ENCODE measurements at regions not wholly inside any gene's neighbourhood (a gene's known extent, or its start where the extent isn't known, plus 50 kb on each side); places are given as distances from the start of the nearest gene placed in this dataset.

DNA sequence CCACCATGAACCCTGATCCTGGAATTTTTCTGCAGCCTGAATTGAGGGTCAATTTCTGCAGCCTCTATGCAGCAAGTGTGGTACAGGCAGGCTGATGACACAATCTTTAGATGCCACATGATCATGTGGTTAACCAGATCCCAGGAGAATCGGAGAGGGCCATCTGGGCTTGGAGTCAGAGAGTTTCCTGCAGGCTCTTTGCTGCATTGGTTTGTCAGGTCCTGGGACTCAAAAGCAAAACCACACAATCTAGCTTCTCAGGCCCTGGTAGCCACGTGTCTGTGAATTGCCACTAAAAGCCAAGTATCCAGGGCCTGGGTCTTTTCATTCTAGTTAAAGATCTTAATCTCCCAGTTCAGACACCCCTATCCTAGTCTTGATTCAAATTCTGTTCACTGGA, 464.5 kb downstream of the BCOR start:
- Mint-ChIP-seq H3K36me3 (ENCODE audit: low read depth) (no peaks in the 10 kb centered on the region), H3K27me3 (peaks cover 3% of the 10 kb centered on the region), H3K27ac (no peak overlapping the region), H3K9me3 (no peaks in the 10 kb centered on the region), H3K4me3 (no peak overlapping the region), H3K4me1 (ENCODE audit: low read depth) (peaks cover 4% of the 10 kb centered on the region)
- intact Hi-C loops (cut with micrococcal nuclease) = no loop called here

DNA sequence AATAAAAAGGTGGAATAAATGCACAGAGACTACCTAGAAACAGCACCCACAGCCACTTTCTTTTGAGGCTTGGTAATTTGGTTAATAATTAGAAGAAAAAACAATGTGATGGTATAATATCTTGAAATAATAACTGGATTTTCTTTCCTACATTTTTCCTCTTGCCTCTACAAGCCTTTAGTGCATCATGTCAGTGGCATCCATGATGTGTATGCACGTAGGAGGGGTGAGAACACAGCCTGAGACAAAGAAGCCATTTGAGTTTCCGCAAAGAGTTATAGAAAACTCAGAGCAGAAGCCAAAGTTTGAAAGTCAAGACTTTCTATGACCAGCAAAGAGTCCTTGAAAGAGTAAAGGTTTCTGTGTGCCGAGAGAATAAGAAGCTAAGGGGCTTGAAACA, 461.3 kb downstream of the BCOR start:
- no peaks in the 10 kb centered on the region for H3K4me1 Mint-ChIP-seq (ENCODE audit: low read depth)
- H3K9me3 Mint-ChIP-seq = no peaks in the 10 kb centered on the region
- no peak overlapping the region for H3K27ac Mint-ChIP-seq
- intact Hi-C loops (cut with micrococcal nuclease) = no loop called here
- no peaks in the 10 kb centered on the region for H3K36me3 Mint-ChIP-seq (ENCODE audit: low read depth)
- peaks cover 3% of the 10 kb centered on the region for H3K27me3 Mint-ChIP-seq
- H3K4me3 Mint-ChIP-seq = no peak overlapping the region

DNA sequence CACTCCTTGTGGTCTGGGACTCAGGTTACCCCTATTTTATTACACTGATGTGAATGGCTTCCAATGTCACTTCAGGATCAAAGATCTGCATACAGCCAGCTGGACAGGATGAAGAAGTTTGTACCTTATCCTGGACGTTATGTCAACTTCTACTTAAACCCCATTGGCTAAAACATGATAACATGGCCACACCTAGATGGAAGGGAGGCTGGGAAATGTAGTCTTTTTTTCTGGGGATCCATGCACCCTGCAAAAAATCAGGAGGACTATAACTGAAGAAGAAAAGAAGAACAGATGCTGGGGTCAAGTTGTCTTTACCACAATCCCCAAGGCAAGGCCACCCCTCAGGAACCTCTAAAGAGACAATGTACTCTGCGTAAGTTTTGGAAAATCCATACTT, 459.2 kb downstream of the BCOR start:
- H3K4me1 Mint-ChIP-seq (ENCODE audit: low read depth) = no peaks in the 10 kb centered on the region
- intact Hi-C loops (cut with micrococcal nuclease) = no loop called here
- H3K4me3 Mint-ChIP-seq = no peak overlapping the region
- no peak overlapping the region for H3K27ac Mint-ChIP-seq
- no peaks in the 10 kb centered on the region for H3K9me3 Mint-ChIP-seq
- peaks cover 8% of the 10 kb centered on the region for H3K27me3 Mint-ChIP-seq
- H3K36me3 Mint-ChIP-seq (ENCODE audit: low read depth) = no peaks in the 10 kb centered on the region

DNA sequence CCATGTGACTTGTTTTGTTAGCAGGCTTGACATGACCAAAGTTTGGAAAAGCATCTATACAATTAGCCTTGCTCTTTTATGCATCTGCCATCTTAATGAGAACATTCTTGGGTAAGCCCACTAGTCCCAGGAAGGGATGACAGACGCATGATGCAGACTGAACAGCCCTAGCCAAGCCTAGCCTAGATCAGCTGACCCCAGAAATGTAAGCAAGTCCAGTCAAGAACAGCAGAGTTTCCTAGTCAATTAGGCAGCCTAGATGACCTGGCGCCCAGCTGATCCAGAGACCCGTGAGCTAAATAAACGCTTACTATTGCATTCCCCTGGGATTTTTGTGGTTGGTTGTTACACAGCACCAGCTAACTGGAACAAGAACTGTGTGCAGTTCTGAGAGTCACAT, 457.9 kb downstream of the BCOR start:
- H3K27ac Mint-ChIP-seq = no peak overlapping the region
- H3K36me3 Mint-ChIP-seq (ENCODE audit: low read depth) = no peaks in the 10 kb centered on the region
- intact Hi-C loops (cut with micrococcal nuclease) = no loop called here
- no peak overlapping the region for H3K4me3 Mint-ChIP-seq
- H3K9me3 Mint-ChIP-seq = no peaks in the 10 kb centered on the region
- peaks cover 8% of the 10 kb centered on the region for H3K27me3 Mint-ChIP-seq
- no peaks in the 10 kb centered on the region for H3K4me1 Mint-ChIP-seq (ENCODE audit: low read depth)

DNA sequence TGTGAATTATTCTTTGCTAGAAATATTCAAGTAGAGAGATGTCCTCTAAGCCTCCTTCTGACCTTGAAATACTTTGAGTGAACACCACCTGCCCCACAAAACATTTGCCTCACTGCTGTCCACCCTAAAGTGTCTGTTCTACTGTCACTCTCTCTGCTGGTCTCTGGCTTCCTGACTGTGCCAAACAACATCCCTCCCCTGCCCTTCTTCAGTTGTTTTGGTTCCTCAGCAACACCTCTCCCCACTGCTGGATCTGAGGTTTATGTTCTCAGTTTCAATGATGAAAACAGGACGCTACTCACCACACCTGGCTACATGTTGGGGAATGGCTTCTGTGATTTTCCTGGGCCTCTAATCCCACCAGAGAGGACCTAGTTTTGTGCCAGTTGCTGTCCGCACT, 456.9 kb downstream of the BCOR start:
- Mint-ChIP-seq H3K36me3 (ENCODE audit: low read depth) (no peaks in the 10 kb centered on the region), H3K27me3 (peaks cover 8% of the 10 kb centered on the region), H3K4me1 (ENCODE audit: low read depth) (no peaks in the 10 kb centered on the region), H3K27ac (no peak overlapping the region), H3K9me3 (no peaks in the 10 kb centered on the region), H3K4me3 (no peak overlapping the region)
- intact Hi-C loops (cut with micrococcal nuclease) = no loop called here

DNA sequence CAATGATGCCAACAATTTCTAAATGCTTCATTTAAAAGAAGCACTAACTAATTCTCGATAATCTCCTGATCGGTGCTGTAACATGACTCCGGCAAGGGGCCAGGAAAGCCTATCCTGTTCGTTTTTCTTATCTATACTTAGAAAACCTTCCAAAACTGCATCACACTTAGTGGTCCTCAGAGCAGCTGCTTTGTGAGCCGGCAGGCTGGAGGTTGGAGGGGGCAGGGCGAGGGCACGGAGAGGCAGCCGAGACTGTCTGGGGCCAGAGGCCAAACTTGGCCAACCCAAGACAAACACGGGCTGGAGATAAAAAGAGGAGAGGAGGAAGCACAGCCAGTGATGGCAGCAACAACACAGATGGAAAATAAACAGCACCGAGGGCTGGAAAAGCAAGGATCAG, 455.7 kb downstream of the BCOR start:
- intact Hi-C loops (cut with micrococcal nuclease) = no loop called here
- Mint-ChIP-seq H3K4me3 (no peak overlapping the region), H3K27me3 (peaks cover 5% of the 10 kb centered on the region), H3K27ac (no peak overlapping the region), H3K4me1 (ENCODE audit: low read depth) (no peaks in the 10 kb centered on the region), H3K9me3 (no peaks in the 10 kb centered on the region), H3K36me3 (ENCODE audit: low read depth) (no peaks in the 10 kb centered on the region)

DNA sequence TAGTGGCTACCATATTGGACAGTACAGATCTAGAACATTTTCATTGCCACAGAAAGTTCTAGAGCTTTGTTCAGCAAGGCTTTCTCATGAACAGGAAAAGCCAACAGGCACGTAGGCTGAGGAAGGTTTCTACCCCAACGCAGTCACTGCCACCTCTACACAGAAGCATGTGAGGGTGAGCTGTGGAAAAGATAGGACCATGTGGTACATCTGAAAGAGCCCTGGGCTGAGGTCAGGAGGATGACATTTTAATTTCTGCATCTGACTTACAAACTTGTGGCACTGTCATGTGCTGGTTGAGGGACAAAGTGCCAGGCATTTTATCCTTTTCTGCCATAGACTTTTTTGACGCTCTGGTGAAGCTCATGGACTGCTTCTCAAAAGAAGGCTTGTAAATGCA, 454.2 kb downstream of the BCOR start:
- Mint-ChIP-seq H3K9me3 (no peaks in the 10 kb centered on the region), H3K4me1 (ENCODE audit: low read depth) (no peaks in the 10 kb centered on the region), H3K27ac (no peak overlapping the region), H3K27me3 (peaks cover 5% of the 10 kb centered on the region), H3K36me3 (ENCODE audit: low read depth) (no peaks in the 10 kb centered on the region), H3K4me3 (no peak overlapping the region)
- intact Hi-C loops (cut with micrococcal nuclease) = no loop called here

DNA sequence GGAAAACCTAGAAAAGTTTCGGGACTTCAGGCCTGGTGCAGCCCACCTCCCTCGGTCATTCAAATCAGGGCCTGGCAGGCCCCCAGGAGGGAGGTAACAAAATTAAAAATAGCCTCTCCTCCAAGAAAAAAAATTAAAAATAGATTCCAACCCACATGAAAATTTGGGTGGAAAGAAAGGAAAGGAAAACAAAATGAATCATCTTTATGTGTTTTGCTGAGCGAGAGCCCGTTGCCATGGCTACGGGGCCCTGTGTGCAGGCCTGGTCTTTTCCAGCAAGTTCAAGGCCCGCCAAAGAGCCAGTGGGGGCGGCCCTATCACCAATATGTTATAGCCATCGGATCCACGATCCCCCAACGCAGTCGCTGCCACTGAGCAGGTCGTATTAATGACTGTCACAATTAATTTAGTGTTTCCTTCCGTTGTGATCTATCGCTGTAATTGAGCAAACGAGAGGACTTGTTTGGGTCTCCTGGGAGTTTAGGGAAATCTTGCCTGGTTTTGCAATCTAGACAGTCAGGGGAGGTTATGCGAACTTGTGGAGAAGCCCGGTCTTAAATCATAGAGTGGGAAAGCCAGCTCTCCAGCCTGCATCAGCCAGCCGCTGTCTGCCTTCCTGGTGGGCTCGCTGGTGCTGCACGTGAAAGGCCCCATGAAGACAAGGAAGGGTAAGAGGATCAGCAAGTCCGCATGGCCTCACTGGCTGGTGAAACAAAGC, 452.4 kb downstream of the BCOR start:
- no peaks in the 10 kb centered on the region for H3K4me1 Mint-ChIP-seq (ENCODE audit: low read depth)
- H3K27ac Mint-ChIP-seq = no peak overlapping the region
- H3K9me3 Mint-ChIP-seq = no peaks in the 10 kb centered on the region

DNA sequence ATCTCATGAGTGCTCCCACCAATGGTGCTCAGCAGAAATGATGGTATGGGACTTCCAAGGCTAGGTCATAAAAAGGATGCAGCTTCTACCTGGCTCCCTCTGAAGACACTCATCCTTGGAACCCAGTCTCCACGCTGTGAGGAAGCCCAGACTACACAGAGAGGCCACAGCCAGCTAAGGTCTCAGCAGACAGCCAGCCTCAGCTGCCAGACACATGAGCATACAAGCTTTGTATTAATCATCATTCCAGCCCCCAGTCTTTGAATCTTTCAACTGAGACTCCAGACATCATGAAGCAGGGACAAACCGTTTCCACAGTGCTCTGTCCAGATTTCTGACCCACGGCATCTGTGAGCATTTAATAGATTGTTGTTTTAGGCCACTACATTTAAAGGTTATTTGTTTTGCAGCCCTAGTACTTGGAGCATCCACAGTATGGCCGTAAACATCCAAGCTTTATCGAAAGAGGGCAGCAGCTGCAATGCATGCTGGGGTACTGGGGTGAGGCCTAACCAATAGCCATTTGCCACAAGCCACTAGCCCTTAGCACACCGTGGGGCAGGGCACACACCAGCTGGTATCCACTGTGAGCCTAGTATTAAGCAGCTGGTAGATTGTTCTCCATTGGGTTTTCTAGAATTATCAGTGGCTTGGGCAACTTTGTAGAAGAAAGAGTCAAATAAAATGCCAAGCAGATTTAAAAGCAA, 449.1 kb downstream of the BCOR start:
- H3K36me3 Mint-ChIP-seq (ENCODE audit: low read depth) = no peaks in the 10 kb centered on the region
- no peaks in the 10 kb centered on the region for H3K4me1 Mint-ChIP-seq (ENCODE audit: low read depth)
- H3K27me3 Mint-ChIP-seq = peaks cover 10% of the 10 kb centered on the region
- no peaks in the 10 kb centered on the region for H3K9me3 Mint-ChIP-seq
- H3K27ac Mint-ChIP-seq = no peak overlapping the region
- no peak overlapping the region for H3K4me3 Mint-ChIP-seq
- intact Hi-C loops (cut with micrococcal nuclease) = no loop called here

More for the DNA sequence above, 452.4 kb downstream of the BCOR start:
- Mint-ChIP-seq H3K36me3 (ENCODE audit: low read depth) (no peaks in the 10 kb centered on the region), H3K27me3 (peaks cover 5% of the 10 kb centered on the region), H3K4me3 (no peak overlapping the region)
- intact Hi-C loops (cut with micrococcal nuclease) = no loop called here

DNA sequence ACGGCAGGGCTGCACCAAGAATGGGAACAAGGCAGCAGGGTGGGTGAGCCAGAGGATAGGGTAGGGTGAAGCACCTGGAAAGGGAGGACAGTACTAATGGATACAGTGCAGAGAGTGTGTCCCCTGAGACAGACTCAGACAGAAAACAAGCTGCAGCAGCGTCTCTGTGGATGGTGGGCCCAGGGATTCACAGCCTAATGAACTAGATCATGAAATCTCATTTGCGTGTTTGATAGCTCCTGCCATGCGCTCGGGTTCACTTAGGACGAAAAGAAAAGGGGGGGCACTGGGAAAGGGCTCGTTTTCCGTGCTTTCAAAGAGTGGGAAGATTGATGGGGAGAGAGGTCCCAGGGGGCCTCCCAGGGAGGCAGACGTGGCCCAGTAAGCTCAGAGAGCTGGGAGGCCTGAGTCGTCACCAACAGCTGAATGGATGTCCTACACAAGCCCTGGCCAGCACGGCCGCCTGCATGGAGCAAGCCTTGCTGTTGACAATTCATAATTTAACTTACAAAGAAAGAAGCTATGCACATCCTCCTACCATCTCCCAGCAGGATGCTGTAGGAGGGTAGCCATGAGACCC, 446.9 kb downstream of the BCOR start:
- Mint-ChIP-seq H3K4me1 (ENCODE audit: low read depth) (no peaks in the 10 kb centered on the region), H3K9me3 (no peaks in the 10 kb centered on the region), H3K27ac (no peak overlapping the region), H3K4me3 (no peak overlapping the region), H3K27me3 (peaks cover 18% of the 10 kb centered on the region), H3K36me3 (ENCODE audit: low read depth) (no peaks in the 10 kb centered on the region)
- intact Hi-C loops (cut with micrococcal nuclease) = no loop called here

DNA sequence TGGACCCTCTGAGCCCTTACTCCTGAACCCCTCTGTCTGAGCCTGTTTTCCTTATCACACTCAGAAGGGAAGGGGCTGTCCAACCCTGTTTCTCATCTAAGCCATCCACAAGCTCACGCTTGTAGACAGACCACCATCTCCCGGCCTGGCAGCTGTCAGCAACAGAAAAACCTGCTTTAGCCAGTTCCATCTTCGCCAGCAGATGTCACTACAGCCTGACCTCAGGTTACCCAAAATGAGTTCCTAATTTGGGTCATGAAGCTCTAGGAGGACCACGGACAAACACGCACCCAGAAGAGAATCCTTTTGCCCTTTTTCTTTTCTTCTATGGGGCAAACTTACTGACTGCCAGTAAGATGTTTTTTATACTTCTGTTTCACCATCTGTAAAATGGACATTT, 445.4 kb downstream of the BCOR start:
- peaks cover 18% of the 10 kb centered on the region for H3K27me3 Mint-ChIP-seq
- no peak overlapping the region for H3K4me3 Mint-ChIP-seq
- no peak overlapping the region for H3K27ac Mint-ChIP-seq
- no peaks in the 10 kb centered on the region for H3K4me1 Mint-ChIP-seq (ENCODE audit: low read depth)
- no peaks in the 10 kb centered on the region for H3K9me3 Mint-ChIP-seq
- H3K36me3 Mint-ChIP-seq (ENCODE audit: low read depth) = no peaks in the 10 kb centered on the region
- intact Hi-C loops (cut with micrococcal nuclease) = no loop called here

DNA sequence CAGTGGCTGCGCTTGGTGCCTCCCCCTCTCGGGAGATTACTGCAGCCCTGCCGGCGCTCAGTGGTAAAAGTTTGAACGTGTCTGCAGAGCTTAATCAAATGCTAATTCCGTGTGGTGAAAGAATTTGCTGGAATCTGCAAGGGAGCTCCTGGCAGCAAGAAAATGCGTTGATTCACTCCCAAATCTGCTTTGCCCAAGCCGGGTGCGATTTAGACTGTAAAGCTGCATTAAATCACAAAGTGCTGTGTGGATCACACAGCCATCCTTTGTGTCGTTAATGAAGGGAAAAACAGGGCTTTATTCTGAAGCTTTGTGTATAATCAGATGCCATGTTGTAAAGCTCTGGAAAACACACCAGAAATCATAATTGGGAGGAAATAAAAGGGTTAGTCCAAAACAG, 444.1 kb downstream of the BCOR start:
- H3K9me3 Mint-ChIP-seq = no peaks in the 10 kb centered on the region
- H3K36me3 Mint-ChIP-seq (ENCODE audit: low read depth) = no peaks in the 10 kb centered on the region
- intact Hi-C loops (cut with micrococcal nuclease) = no loop called here
- peaks cover 18% of the 10 kb centered on the region for H3K27me3 Mint-ChIP-seq
- no peak overlapping the region for H3K4me3 Mint-ChIP-seq
- no peak overlapping the region for H3K27ac Mint-ChIP-seq
- H3K4me1 Mint-ChIP-seq (ENCODE audit: low read depth) = no peaks in the 10 kb centered on the region

DNA sequence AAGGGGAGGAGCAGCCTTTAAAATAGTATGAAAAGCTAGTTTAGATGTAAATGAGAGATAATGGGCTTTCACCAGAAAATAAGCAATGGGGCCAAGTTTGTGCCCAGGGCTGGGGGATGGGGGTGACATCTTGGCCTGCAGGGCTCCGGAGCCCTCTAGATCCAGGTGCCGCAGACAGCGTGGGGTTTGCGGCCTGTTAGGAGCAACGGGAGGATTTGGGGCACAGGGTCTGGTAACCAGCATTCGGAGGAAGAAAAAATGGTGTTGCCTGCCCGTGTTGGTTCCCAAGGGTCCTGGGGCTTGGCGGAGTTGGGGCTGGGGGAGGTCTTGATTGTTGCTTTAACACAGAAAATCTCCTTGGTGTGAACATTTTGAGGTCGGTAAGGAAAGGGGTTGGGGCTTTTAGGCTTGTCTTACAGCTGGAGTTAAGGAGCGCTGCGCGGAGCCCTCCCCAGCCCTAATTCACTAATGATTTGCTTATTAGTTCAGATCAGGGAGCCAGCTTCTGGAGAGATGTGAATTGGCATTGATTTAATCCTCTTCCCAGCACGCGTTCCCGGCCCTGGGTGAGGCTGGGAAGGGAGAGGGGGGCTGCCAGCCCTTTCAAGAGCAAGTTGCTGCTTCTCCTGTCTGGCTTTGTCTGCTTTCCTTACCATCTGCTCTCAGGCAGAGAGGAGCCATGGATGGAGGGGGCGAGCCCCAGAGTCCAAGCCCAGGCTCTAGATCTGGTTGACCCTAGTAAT, 443.4 kb downstream of the BCOR start:
- intact Hi-C loops (cut with micrococcal nuclease) = no loop called here

DNA sequence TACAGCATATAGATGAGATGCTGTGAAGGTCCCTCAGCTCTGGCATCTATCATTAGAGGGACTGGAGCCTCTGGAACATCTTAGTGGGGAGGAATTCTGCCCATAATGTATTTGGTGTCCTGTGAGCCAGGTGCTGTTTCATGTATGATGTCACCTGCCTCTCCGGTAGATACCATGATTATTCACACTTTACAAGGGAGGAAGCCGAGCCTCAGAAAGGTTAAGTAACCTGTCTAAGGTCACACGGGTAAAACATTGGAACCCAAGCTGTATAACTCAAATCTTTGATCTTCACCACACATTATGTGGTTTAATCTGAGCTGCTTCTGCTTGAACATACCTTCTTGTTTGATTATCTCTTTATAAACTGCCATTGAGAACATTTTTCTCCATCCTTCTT, 442.8 kb downstream of the BCOR start:
- Mint-ChIP-seq H3K27me3 (peaks cover 18% of the 10 kb centered on the region), H3K4me3 (no peak overlapping the region), H3K36me3 (ENCODE audit: low read depth) (no peaks in the 10 kb centered on the region), H3K9me3 (no peaks in the 10 kb centered on the region), H3K27ac (no peak overlapping the region), H3K4me1 (ENCODE audit: low read depth) (no peaks in the 10 kb centered on the region)
- intact Hi-C loops (cut with micrococcal nuclease) = no loop called here

More for the DNA sequence above, 443.4 kb downstream of the BCOR start:
- Mint-ChIP-seq H3K4me1 (ENCODE audit: low read depth) (no peaks in the 10 kb centered on the region), H3K4me3 (no peak overlapping the region), H3K27me3 (peaks cover 18% of the 10 kb centered on the region), H3K36me3 (ENCODE audit: low read depth) (no peaks in the 10 kb centered on the region), H3K27ac (no peak overlapping the region), H3K9me3 (no peaks in the 10 kb centered on the region)
